Retinal pigment epithelial cell (primary cell): ENCODE measurements at regions not wholly inside any gene's neighbourhood (a gene's known extent, or its start where the extent isn't known, plus 50 kb on each side); places are given as distances from the start of the nearest gene placed in this dataset.

Experiments used
- DNase-seq: peaks from one replicate; pipeline ENCODE4 v3.0.0-alpha.2; 2010; ENCODE audit warnings: low read depth
- H3K4me3 ChIP-seq: 2 replicates; pipeline ENCODE4 v1.5.1; 2011; ENCODE audit warnings: mild to moderate bottlenecking, low read length, control low read depth, moderate library complexity
- CTCF ChIP-seq: conservative IDR thresholded peaks from 2 replicates; pipeline ENCODE4 v1.5.1; 2011; ENCODE audit warnings: low read depth, low read length, control low read depth, inconsistent platforms

- no peak for TF ChIP-seq CTCF
- no peak overlapping the region for H3K4me3 ChIP-seq
- no peak for DNase-seq
Observed at GRCh38 chr10:47150581-47150980, 149.4 kb upstream of the GDF10 start.

GRCh38 chr10:47151920-47152319 lies 148.1 kb upstream of the GDF10 start:
- H3K4me3 ChIP-seq = no peak overlapping the region
- DNase-seq = no peak
- no peak for TF ChIP-seq CTCF

- H3K4me3 ChIP-seq = no peak overlapping the region
- DNase-seq = no peak
- peak; percentile 47 for TF ChIP-seq CTCF
Observed at GRCh38 chr10:47152861-47153349, 147.1 kb upstream of the GDF10 start.

GRCh38 chr10:47154762-47155161 lies 145.2 kb upstream of the GDF10 start:
- TF ChIP-seq CTCF = no peak
- DNase-seq = no peak
- H3K4me3 ChIP-seq = no peak overlapping the region

GRCh38 chr10:47156873-47157272 lies 143.1 kb upstream of the GDF10 start:
- no peak for DNase-seq
- no peak for TF ChIP-seq CTCF
- no peak overlapping the region for H3K4me3 ChIP-seq

GRCh38 chr10:47158116-47159071 lies 141.6 kb upstream of the GDF10 start:
- DNase-seq = no peak
- TF ChIP-seq CTCF = no peak
- H3K4me3 ChIP-seq = no peak overlapping the region
